ENCODE measurements at regions not wholly inside any gene's neighbourhood (a gene's known extent, or its start where the extent isn't known, plus 50 kb on each side); places are given as distances from the start of the nearest gene placed in this dataset.

DNA sequence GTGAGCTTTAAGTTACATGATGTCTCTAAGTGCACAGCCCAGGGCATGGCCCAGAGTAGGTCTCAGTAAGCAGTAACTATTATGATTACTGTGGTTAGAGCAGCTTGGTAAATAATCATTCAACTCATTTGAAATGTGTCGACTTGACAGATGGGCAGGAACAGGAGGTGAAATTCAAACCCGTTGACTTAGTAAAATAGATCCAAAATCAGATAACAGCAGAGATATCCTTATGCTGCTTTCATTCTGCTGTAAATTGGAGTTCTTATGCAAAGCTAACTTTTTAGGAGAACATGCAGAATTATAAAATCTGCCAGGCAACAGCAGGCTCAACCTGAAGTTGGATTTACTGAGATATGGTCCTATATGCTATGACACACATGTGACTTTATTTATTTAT lies 118.7 kb upstream of the KLHL25 start:
- no peak overlapping the region for H3K27ac ChIP-seq
- intact Hi-C loops (cut with DNase I): no loop called here
- H3K36me3 ChIP-seq: no peaks in the 10 kb centered on the region
- WGBS, 2 donors: 58 to 70% methylated on average over 2 of the region's 2 CpGs
- no peaks in the 10 kb centered on the region for H3K9me3 ChIP-seq
- H3K4me3 ChIP-seq: no peak overlapping the region
- DNase-seq: no peak
- peaks cover 0 to 16% (median 0%) of the 10 kb centered on the region in 4 donors for H3K27me3 ChIP-seq
- TF ChIP-seq, protein P1, sequence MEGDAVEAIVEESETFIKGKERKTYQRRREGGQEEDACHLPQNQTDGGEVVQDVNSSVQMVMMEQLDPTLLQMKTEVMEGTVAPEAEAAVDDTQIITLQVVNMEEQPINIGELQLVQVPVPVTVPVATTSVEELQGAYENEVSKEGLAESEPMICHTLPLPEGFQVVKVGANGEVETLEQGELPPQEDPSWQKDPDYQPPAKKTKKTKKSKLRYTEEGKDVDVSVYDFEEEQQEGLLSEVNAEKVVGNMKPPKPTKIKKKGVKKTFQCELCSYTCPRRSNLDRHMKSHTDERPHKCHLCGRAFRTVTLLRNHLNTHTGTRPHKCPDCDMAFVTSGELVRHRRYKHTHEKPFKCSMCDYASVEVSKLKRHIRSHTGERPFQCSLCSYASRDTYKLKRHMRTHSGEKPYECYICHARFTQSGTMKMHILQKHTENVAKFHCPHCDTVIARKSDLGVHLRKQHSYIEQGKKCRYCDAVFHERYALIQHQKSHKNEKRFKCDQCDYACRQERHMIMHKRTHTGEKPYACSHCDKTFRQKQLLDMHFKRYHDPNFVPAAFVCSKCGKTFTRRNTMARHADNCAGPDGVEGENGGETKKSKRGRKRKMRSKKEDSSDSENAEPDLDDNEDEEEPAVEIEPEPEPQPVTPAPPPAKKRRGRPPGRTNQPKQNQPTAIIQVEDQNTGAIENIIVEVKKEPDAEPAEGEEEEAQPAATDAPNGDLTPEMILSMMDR (IDR thresholded peaks at IDR 0.05): no peak
- TF ChIP-seq POLR2A (IDR thresholded peaks at IDR 0.05): no peak
- peaks cover 0 to 11% (median 0%) of the 10 kb centered on the region in 3 donors for H3K4me1 ChIP-seq

DNA sequence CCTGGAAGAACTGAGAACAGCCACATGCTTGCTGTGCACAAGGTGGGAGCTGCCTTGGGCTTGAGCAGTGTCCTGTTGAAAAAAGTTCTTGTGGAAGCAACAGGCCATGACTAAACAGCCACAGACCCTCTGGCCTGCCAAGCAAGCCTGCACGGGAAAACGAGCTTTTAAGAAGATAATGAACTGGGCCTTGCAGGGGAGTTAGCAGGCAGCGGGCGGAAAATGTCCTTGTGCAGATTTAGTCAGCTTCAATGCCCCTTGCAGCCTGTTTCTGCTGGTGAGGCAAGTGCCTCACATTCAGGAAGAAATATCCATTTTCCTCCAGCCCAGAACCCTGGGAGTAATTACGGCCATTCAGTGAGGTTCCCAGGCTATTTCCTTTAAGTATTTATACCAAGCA lies 126.2 kb upstream of the KLHL25 start:
- Histone ChIP-seq H3K9me3 (no peaks in the 10 kb centered on the region), H3K4me3 (no peak overlapping the region), H3K36me3 (no peaks in the 10 kb centered on the region), H3K4me1 (no peaks in the 10 kb centered on the region), H3K27ac (no peak overlapping the region), H3K27me3 (peaks cover 0 to 21% (median 0%) of the 10 kb centered on the region in 4 donors)
- intact Hi-C loops (cut with DNase I): no loop called here
- TF ChIP-seq, protein P1 (IDR thresholded peaks at IDR 0.05): no peak
- no peak for TF ChIP-seq POLR2A (IDR thresholded peaks at IDR 0.05)
- 76 to 89% methylated on average over 5 of the region's 5 CpGs for WGBS, 2 donors
- DNase-seq: no peak

DNA sequence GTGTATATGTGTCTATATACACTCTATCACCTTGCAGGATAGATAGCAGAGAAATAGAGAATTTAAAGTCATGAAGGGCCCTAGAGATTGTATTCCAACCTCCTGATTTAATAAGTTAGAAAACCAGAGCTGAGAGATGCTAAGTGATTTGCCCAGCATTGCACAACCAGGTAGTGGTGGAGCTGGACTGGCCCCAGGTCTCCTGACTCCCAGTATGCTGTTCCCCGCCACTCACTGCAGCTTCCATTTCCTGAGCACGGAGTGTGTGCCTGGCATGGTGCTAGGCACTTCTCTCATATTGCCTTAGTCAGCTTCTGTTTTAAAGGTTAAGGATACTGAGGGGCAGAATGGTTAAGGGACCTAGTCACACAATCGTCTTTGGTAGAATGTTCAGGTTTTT lies 129.4 kb upstream of the KLHL25 start:
- WGBS, 2 donors: 80 to 82% methylated on average over 3 of the region's 3 CpGs

DNA sequence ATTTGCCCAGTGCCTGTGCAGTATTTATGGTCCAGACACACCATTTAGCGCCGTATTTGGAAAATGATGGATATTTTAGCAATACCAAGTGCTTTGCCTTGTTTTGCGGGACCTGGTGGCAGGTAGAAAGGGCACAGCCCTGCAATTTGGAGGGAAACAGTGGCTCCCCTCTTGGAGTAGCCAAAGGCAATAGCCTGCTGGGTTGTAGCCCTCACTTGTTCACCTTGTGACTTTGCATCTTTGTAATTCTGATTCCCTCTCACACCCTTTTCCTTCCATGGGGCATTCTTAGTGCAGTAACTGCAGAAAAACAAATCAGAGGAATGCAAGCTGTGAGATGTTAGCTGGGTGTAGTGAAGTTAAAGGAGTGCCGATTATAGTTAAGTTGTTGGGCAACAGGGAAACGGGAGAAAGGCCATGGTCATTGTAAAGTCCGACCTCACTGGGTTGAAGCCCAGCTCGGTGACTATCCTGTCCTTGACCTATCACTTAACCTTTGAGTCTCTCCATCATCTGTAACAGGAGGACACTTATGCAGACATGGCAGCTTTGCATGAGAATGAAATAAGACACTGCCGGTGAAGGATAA lies 131.0 kb upstream of the KLHL25 start:
- H3K27ac ChIP-seq: no peak overlapping the region
- intact Hi-C loops (cut with DNase I): no loop called here
- 69 to 75% methylated on average over 8 of the region's 8 CpGs for whole genome bisulfite sequencing, 2 donors
- peaks cover 0 to 11% (median 0%) of the 10 kb centered on the region in 4 donors for H3K27me3 ChIP-seq
- no peaks in the 10 kb centered on the region for H3K4me1 ChIP-seq
- H3K4me3 ChIP-seq: no peak overlapping the region
- TF ChIP-seq, protein P1 (IDR thresholded peaks at IDR 0.05): no peak
- DNase-seq: no peak
- no peaks in the 10 kb centered on the region for H3K36me3 ChIP-seq
- H3K9me3 ChIP-seq: no peaks in the 10 kb centered on the region

More for the DNA sequence above, 129.4 kb upstream of the KLHL25 start:
- Histone ChIP-seq H3K27ac (no peak overlapping the region), H3K9me3 (no peaks in the 10 kb centered on the region), H3K4me3 (no peak overlapping the region), H3K27me3 (peaks cover 0 to 11% (median 0%) of the 10 kb centered on the region in 4 donors), H3K4me1 (no peaks in the 10 kb centered on the region), H3K36me3 (no peaks in the 10 kb centered on the region)
- intact Hi-C loops (cut with DNase I): no loop called here
- DNase-seq: no peak
- no peak for TF ChIP-seq POLR2A (IDR thresholded peaks at IDR 0.05)
- TF ChIP-seq, protein P1 (IDR thresholded peaks at IDR 0.05): no peak

DNA sequence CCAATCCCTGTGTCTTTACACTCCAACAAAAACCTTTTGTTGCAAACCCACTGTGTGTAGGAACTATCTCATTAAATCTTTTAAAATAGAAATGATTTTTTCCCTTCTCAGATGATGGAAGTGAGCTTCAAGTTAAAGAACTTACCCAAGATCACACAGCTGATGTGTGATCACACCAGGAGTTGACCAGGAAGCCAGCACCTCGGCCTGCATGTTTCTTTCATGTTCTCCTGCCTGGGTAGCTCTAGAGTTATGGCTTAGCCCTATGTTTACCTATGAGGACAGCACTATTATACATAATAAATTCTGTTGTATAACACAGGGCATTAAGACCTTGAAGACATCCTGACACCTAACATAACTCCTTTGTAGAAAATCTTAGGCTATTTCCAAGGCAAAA lies 132.1 kb upstream of the KLHL25 start:
- Histone ChIP-seq H3K4me1 (no peaks in the 10 kb centered on the region), H3K9me3 (no peaks in the 10 kb centered on the region), H3K27ac (no peak overlapping the region), H3K36me3 (no peaks in the 10 kb centered on the region), H3K4me3 (no peak overlapping the region), H3K27me3 (peaks cover 0 to 11% (median 0%) of the 10 kb centered on the region in 4 donors)
- intact Hi-C loops (cut with DNase I): no loop called here
- TF ChIP-seq POLR2A (IDR thresholded peaks at IDR 0.05): no peak
- TF ChIP-seq, protein P1 (IDR thresholded peaks at IDR 0.05): no peak
- 71 to 92% methylated on average over 1 of the region's 1 CpG for WGBS, 2 donors
- no peak for DNase-seq
